Vagina (tissue), 2 donors: ENCODE measurements at regions not wholly inside any gene's neighbourhood (a gene's known extent, or its start where the extent isn't known, plus 50 kb on each side); places are given as distances from the start of the nearest gene placed in this dataset.

Experiments
- CTCF ChIP-seq, 3 experiments: fragments of 450-650 bp in 2 of 3; fragments of 200-600 bp in 1 of 3; sonication (generic) in 1 of 3; IDR thresholded peaks; one replicate each; pipeline ENCODE4 v1.5.1; 2017 to 2019; ENCODE audit warnings: antibody characterized with exemption in 3 of 3, mild to moderate bottlenecking in 2 of 3, moderate library complexity in 2 of 3
- POLR2A ChIP-seq, 2 donors: fragments of 450-650 bp; IDR thresholded peaks; one replicate each; pipeline ENCODE4 v1.6.1; 2017; ENCODE audit warnings: antibody characterized with exemption in 2 of 2, mild to moderate bottlenecking in 2 of 2, moderate library complexity in 2 of 2

- TF ChIP-seq POLR2A (IDR thresholded peaks at IDR 0.05), result no peak
- no peak for TF ChIP-seq CTCF (IDR thresholded peaks at IDR 0.05)
Observed at GRCh38 chr1:29752141-29752540, 515.8 kb downstream of the PTPRU start.
